H1 (cell line): ENCODE measurements at regions not wholly inside any gene's neighbourhood (a gene's known extent, or its start where the extent isn't known, plus 50 kb on each side); places are given as distances from the start of the nearest gene placed in this dataset.

ENCODE experiments used
- CTCF ChIA-PET: fragments of 300-600 bp; sonication (Branson Sonifier 250); formaldehyde crosslinking; loops from one replicate; lab custom pipeline; 2021; ENCODE audit not compliant: partially characterized antibody; lab: Charles Lee
- POLR2A ChIA-PET: fragments of 300-600 bp; sonication (Branson Sonifier 250); formaldehyde crosslinking; loops from one replicate; lab custom pipeline; 2021; ENCODE audit warnings: inconsistent platforms; ENCODE audit not compliant: partially characterized antibody; lab: Charles Lee
- DNase-seq, 2 experiments: peaks; one replicate each; pipeline versions ENCODE4 v3.0.0 to v3.0.0-alpha.2; 2010 to 2022; ENCODE audit warnings: low spot score in 2 of 2, low read depth in 1 of 2, mixed read lengths in 1 of 2
- FAIRE-seq: peaks from 2 replicates; lab custom pipeline; 2011; peaks lifted over from hg19 to GRCh38; lab: Jason Lieb, UNC
- H2AFZ ChIP-seq: 2 replicates; pipeline ENCODE4 v1.8.1; 2012; ENCODE audit warnings: low read length, inconsistent platforms
- H2AK5ac ChIP-seq: 2 replicates; pipeline ENCODE4 v1.6.1; 2013; ENCODE audit warnings: low read depth, low read length
- H2BK120ac ChIP-seq: replicated peaks from 2 replicates; pipeline ENCODE3; 2013; ENCODE audit warnings: low read depth, low read length, inconsistent platforms
- H2BK12ac ChIP-seq: 2 replicates; pipeline ENCODE4 v1.6.1; 2013; ENCODE audit warnings: low read depth, low read length
- H2BK15ac ChIP-seq: 2 replicates; pipeline ENCODE4 v1.6.1; 2013; ENCODE audit warnings: low read length
- H2BK20ac ChIP-seq: 2 replicates; pipeline ENCODE4 v1.6.1; 2013; ENCODE audit warnings: low read length
- H2BK5ac ChIP-seq: 2 replicates; pipeline ENCODE4 v1.6.1; 2013; ENCODE audit warnings: low read depth, low read length
- H3K14ac ChIP-seq: 2 replicates; pipeline ENCODE4 v1.6.1; 2013; ENCODE audit warnings: inconsistent platforms; ENCODE audit not compliant: insufficient read length
- H3K18ac ChIP-seq: 2 replicates; pipeline ENCODE4 v1.6.1; 2013; ENCODE audit warnings: low read length; ENCODE audit errors: extremely low read depth
- H3K23ac ChIP-seq: 2 replicates; pipeline ENCODE4 v1.6.1; 2013; ENCODE audit warnings: inconsistent platforms; ENCODE audit not compliant: insufficient read length
- H3K23me2 ChIP-seq: 2 replicates; pipeline ENCODE4 v1.6.1; 2013; ENCODE audit warnings: low read depth, low read length
- H3K27ac ChIP-seq: 2 replicates; pipeline ENCODE4 v1.6.1; 2011; ENCODE audit warnings: low read depth, low read length, inconsistent platforms
- H3K27me3 ChIP-seq, 4 experiments: replicated peaks in 1 of 4; 1 replicate in 1 of 4; 2 replicates in 3 of 4; pipeline versions ENCODE4 v1.6.1 to v1.8.1; 2011 to 2013; ENCODE audit warnings: low read length in 3 of 4, mild to moderate bottlenecking in 3 of 4, inconsistent platforms in 2 of 4, mixed read lengths in 2 of 4, moderate library complexity in 1 of 4; ENCODE audit not compliant: control insufficient read depth in 3 of 4, insufficient read depth in 3 of 4; ENCODE audit errors: extremely low read depth in 1 of 4
- H3K36me3 ChIP-seq, 4 experiments: 2 replicates each; pipeline versions ENCODE4 v1.6.1 to v1.8.1; 2011 to 2013; ENCODE audit warnings: mild to moderate bottlenecking in 4 of 4, low read length in 3 of 4, moderate library complexity in 2 of 4, control low read depth in 1 of 4, inconsistent platforms in 1 of 4; ENCODE audit not compliant: insufficient read depth in 4 of 4, control insufficient read depth in 2 of 4
- H3K4ac ChIP-seq: replicated peaks from 2 replicates; pipeline ENCODE3; 2013; ENCODE audit warnings: low read length, low read depth, mixed read lengths, inconsistent platforms; ENCODE audit not compliant: insufficient read length
- H3K4me1 ChIP-seq, 4 experiments: replicated peaks in 1 of 4; 1 replicate in 1 of 4; 2 replicates in 3 of 4; pipeline versions ENCODE4 v1.6.1 to v1.8.1; 2011 to 2013; ENCODE audit warnings: low read length in 3 of 4, inconsistent platforms in 2 of 4, mixed read lengths in 1 of 4; ENCODE audit not compliant: insufficient read depth in 4 of 4, control insufficient read depth in 3 of 4
- H3K4me2 ChIP-seq, 2 experiments: 2 replicates each; pipeline versions ENCODE4 v1.6.1 to v1.8.1; 2011 to 2013; ENCODE audit warnings: low read depth in 2 of 2, low read length in 2 of 2, control low read depth in 1 of 2, inconsistent platforms in 1 of 2, mild to moderate bottlenecking in 1 of 2; ENCODE audit not compliant: insufficient read depth in 1 of 2
- H3K4me3 ChIP-seq, 4 experiments: fragments of 200-600, 300-600 bp in 1 of 4; sonication (generic), shearing (Covaris generic), sonication (Bioruptor Twin) in 1 of 4; 2 replicates each; pipeline versions ENCODE4 v1.5.1 to v1.8.1; 2011 to 2016; ENCODE audit warnings: low read length in 4 of 4, low read depth in 3 of 4, control low read depth in 2 of 4, inconsistent platforms in 2 of 4, mild to moderate bottlenecking in 2 of 4, mixed read lengths in 1 of 4, moderate library complexity in 1 of 4; ENCODE audit not compliant: insufficient read depth in 2 of 4; ENCODE audit errors: extremely low read depth in 1 of 4
- H3K56ac ChIP-seq: replicated peaks from 2 replicates; pipeline ENCODE3; 2013; ENCODE audit warnings: low read depth, mild to moderate bottlenecking, mixed read lengths, low read length, inconsistent platforms; ENCODE audit not compliant: insufficient read length
- H3K79me1 ChIP-seq: 2 replicates; pipeline ENCODE4 v1.6.1; 2013; ENCODE audit warnings: low read depth, low read length, control low read depth
- H3K79me2 ChIP-seq, 2 experiments: 2 replicates each; pipeline versions ENCODE4 v1.6.1 to v1.8.1; 2012 to 2013; ENCODE audit warnings: low read length in 2 of 2, mild to moderate bottlenecking in 2 of 2, inconsistent platforms in 1 of 2; ENCODE audit not compliant: insufficient read depth in 2 of 2, control insufficient read depth in 1 of 2
- H3K9ac ChIP-seq, 4 experiments: replicated peaks in 1 of 4; 1 replicate in 1 of 4; 2 replicates in 3 of 4; pipeline versions ENCODE4 v1.6.1 to v1.8.1; 2011 to 2013; ENCODE audit warnings: low read depth in 3 of 4, low read length in 3 of 4, control low read depth in 2 of 4, mild to moderate bottlenecking in 2 of 4, moderate library complexity in 2 of 4, inconsistent platforms in 1 of 4; ENCODE audit errors: extremely low read depth in 1 of 4
- H3K9me3 ChIP-seq, 2 experiments: 2 replicates each; pipeline versions ENCODE4 v1.6.1 to v1.8.1; 2012 to 2013; ENCODE audit warnings: mild to moderate bottlenecking in 2 of 2, moderate library complexity in 2 of 2, control low read depth in 1 of 2, inconsistent platforms in 1 of 2, low read depth in 1 of 2, low read length in 1 of 2, mixed read lengths in 1 of 2; ENCODE audit not compliant: insufficient read depth in 2 of 2
- H4K20me1 ChIP-seq, 2 experiments: replicated peaks in 1 of 2; 2 replicates each; pipeline versions ENCODE3 to v1.8.1; 2011 to 2013; ENCODE audit warnings: inconsistent platforms in 2 of 2, low read length in 2 of 2, mild to moderate bottlenecking in 1 of 2; ENCODE audit not compliant: insufficient read depth in 2 of 2, control insufficient read depth in 1 of 2
- H4K5ac ChIP-seq: 2 replicates; pipeline ENCODE4 v1.6.1; 2013; ENCODE audit warnings: low read length, low read depth, mixed read lengths, inconsistent platforms; ENCODE audit not compliant: insufficient read length
- H4K8ac ChIP-seq: 2 replicates; pipeline ENCODE4 v1.8.0; 2013; ENCODE audit warnings: mild to moderate bottlenecking, moderate library complexity, low read length, inconsistent platforms; ENCODE audit not compliant: insufficient read depth; ENCODE audit errors: extremely low read depth
- H4K91ac ChIP-seq: replicated peaks from 2 replicates; pipeline ENCODE3; 2013; ENCODE audit warnings: low read length, mixed read lengths, inconsistent platforms; ENCODE audit not compliant: insufficient read length
- CBX8 ChIP-seq: fragments of 300-800, 300-1000 bp; sonication (generic); IDR thresholded peaks from 2 replicates; pipeline ENCODE4 v1.7.1; 2016; ENCODE audit warnings: low read depth, low read length, borderline replicate concordance
- EGR1 ChIP-seq: IDR thresholded peaks from 2 replicates; pipeline ENCODE4 v1.6.1; 2011; ENCODE audit warnings: low read depth, low read length, borderline replicate concordance
- EZH2 ChIP-seq: fragments of 200-600 bp; sonication (generic); IDR thresholded peaks from 2 replicates; pipeline ENCODE4 v1.7.1; 2012; ENCODE audit warnings: low read depth, mild to moderate bottlenecking, moderate library complexity, low read length, inconsistent platforms; ENCODE audit not compliant: severe bottlenecking
- FOSL1 ChIP-seq: IDR thresholded peaks from 2 replicates; pipeline ENCODE4 v1.6.1; 2011; ENCODE audit warnings: mild to moderate bottlenecking, low read depth, low read length, moderate library complexity; ENCODE audit not compliant: insufficient read depth
- HDAC2 ChIP-seq, 2 experiments: fragments of 300-600 bp in 1 of 2; sonication (generic) in 1 of 2; IDR thresholded peaks; 2 replicates each; pipeline ENCODE4 v1.6.1; 2011 to 2012; ENCODE audit warnings: low read depth in 2 of 2, low read length in 2 of 2, mild to moderate bottlenecking in 2 of 2, moderate library complexity in 2 of 2, borderline replicate concordance in 1 of 2, inconsistent platforms in 1 of 2
- JUND ChIP-seq: IDR thresholded peaks from 2 replicates; pipeline ENCODE4 v1.6.1; 2011; ENCODE audit warnings: mild to moderate bottlenecking, improper control_type of control experiment, low read length
- KDM1A ChIP-seq: fragments of 200-600, 300-600 bp; sonication (generic); IDR thresholded peaks from 2 replicates; pipeline ENCODE4 v1.7.1; 2016; ENCODE audit warnings: mild to moderate bottlenecking, low read length, borderline replicate concordance
- MAFK ChIP-seq: IDR thresholded peaks from 2 replicates; pipeline ENCODE4 v1.6.1; 2012; ENCODE audit warnings: low read depth, mild to moderate bottlenecking, improper control_type of control experiment, low read length
- RAD21 ChIP-seq, 2 experiments: IDR thresholded peaks in 1 of 2; conservative IDR thresholded peaks in 1 of 2; 2 replicates each; pipeline ENCODE4 v1.6.1; 2011; ENCODE audit warnings: low read depth in 2 of 2, low read length in 2 of 2, improper control_type of control experiment in 1 of 2, inconsistent platforms in 1 of 2, mild to moderate bottlenecking in 1 of 2, moderate library complexity in 1 of 2
- SAP30 ChIP-seq: fragments of 300-600 bp; sonication (generic); IDR thresholded peaks from 2 replicates; pipeline ENCODE4 v1.7.1; 2012; ENCODE audit warnings: low read length, moderate library complexity, mild to moderate bottlenecking, inconsistent platforms; ENCODE audit not compliant: insufficient read depth, insufficient replicate concordance
- WGBS, 2 experiments: shearing (Covaris generic) in 1 of 2; methylation state at CpG; one replicate each; pipeline versions ENCODE4 v1.1.6 to v1.1.7; 2013 to 2015; ENCODE audit warnings: low lambda C conversion rate in 2 of 2, mixed read lengths in 2 of 2, inconsistent platforms in 1 of 2, low coverage in 1 of 2, missing lambda C conversion rate in 1 of 2; ENCODE audit not compliant: insufficient replicate concordance in 2 of 2, insufficient coverage in 1 of 2, insufficient read length in 1 of 2; ENCODE audit errors: extremely low coverage in 1 of 2, missing lambda C conversion rate in 1 of 2; 5-methylcytosine and 5-hydroxymethylcytosine counted together
- TF ChIP-seq, protein P1 (sequence below), 3 experiments: IDR thresholded peaks; 1 replicate in 2 of 3; 2 replicates in 1 of 3; pipeline versions ENCODE4 v1.5.1 to v1.6.1; 2011; ENCODE audit warnings: low read length in 3 of 3, mild to moderate bottlenecking in 3 of 3, inconsistent platforms in 2 of 3, low read depth in 1 of 3, moderate library complexity in 1 of 3; ENCODE audit not compliant: insufficient read depth in 1 of 3; ENCODE audit errors: control extremely low read depth in 1 of 3

DNA sequence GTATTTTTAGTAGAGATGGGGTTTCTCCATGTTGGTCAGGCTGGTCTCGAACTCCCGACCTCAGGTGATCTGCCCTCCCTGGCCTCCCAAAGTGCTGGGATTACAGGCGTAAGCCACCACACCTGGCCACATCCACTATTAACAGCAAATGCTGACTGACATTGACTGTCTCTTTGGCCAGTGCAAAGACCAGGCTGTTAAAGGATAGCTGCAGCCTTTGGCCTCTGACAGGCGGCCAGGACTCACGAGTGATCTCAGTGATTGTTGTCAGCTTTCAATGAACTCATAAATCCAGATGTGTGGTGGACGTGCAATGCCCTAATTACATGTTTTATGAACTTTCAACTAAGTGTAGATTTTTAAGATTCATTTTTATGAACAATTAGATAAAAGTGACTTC is 174.4 kb upstream of the EXOC2 start:
- ChIA-PET POLR2A (no interaction called here), CTCF (no interaction called here)
- H2AK5ac ChIP-seq: no peak overlapping the region
- H3K23me2 ChIP-seq: no peaks in the 10 kb centered on the region
- H2BK15ac ChIP-seq: no peak overlapping the region
- H3K56ac ChIP-seq: no peak overlapping the region
- H2BK5ac ChIP-seq: no peak overlapping the region
- no peak overlapping the region for H4K91ac ChIP-seq
- H4K20me1 ChIP-seq: no peaks in the 10 kb centered on the region
- no peak overlapping the region for H3K4me2 ChIP-seq
- no peaks in the 10 kb centered on the region for H3K79me2 ChIP-seq
- H3K79me1 ChIP-seq: no peaks in the 10 kb centered on the region
- no peak overlapping the region for H4K8ac ChIP-seq
- DNase-seq (no peak), FAIRE-seq (no peak)
- H3K9me3 ChIP-seq: no peaks in the 10 kb centered on the region; a peak in 2 of 4 replicates
- no peaks in the 10 kb centered on the region for H3K36me3 ChIP-seq
- no peaks in the 10 kb centered on the region for H3K27me3 ChIP-seq
- no peak overlapping the region for H2BK12ac ChIP-seq
- 94% methylated on average over 6 of the region's 6 CpGs; no CpG with 5 or more reads in 1 of the 2 experiments for WGBS, 2 experiments
- no peak overlapping the region for H2BK120ac ChIP-seq
- no peak overlapping the region for H2AFZ ChIP-seq
- H3K14ac ChIP-seq: no peak overlapping the region
- H3K4me1 ChIP-seq: no peaks in the 10 kb centered on the region
- no peak overlapping the region for H3K23ac ChIP-seq
- H3K4ac ChIP-seq: no peak overlapping the region
- H2BK20ac ChIP-seq: no peak overlapping the region
- no peak overlapping the region for H4K5ac ChIP-seq
- H3K9ac ChIP-seq: no peak overlapping the region
- H3K4me3 ChIP-seq: no peak overlapping the region
- H3K18ac ChIP-seq: no peak overlapping the region
- H3K27ac ChIP-seq: no peak overlapping the region
- no peak for TF ChIP-seq RAD21 (IDR thresholded peaks at IDR 0.05 in 1 of 2, conservative IDR thresholded peaks at IDR 0.05 in 1 of 2; ENCODE audit: low read depth in 2 of 2, low read length in 2 of 2)
- TF ChIP-seq EZH2: no peak
- no peak for TF ChIP-seq KDM1A
- TF ChIP-seq FOSL1: no peak
- no peak for TF ChIP-seq CBX8
- no peak for TF ChIP-seq SAP30
- TF ChIP-seq, protein P1, sequence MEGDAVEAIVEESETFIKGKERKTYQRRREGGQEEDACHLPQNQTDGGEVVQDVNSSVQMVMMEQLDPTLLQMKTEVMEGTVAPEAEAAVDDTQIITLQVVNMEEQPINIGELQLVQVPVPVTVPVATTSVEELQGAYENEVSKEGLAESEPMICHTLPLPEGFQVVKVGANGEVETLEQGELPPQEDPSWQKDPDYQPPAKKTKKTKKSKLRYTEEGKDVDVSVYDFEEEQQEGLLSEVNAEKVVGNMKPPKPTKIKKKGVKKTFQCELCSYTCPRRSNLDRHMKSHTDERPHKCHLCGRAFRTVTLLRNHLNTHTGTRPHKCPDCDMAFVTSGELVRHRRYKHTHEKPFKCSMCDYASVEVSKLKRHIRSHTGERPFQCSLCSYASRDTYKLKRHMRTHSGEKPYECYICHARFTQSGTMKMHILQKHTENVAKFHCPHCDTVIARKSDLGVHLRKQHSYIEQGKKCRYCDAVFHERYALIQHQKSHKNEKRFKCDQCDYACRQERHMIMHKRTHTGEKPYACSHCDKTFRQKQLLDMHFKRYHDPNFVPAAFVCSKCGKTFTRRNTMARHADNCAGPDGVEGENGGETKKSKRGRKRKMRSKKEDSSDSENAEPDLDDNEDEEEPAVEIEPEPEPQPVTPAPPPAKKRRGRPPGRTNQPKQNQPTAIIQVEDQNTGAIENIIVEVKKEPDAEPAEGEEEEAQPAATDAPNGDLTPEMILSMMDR (IDR thresholded peaks at IDR 0.05; ENCODE audit: control extremely low read depth in 1 of 3, insufficient read depth in 1 of 3, low read depth in 1 of 3, low read length in 3 of 3): no peak
- TF ChIP-seq EGR1: no peak
- no peak for TF ChIP-seq HDAC2 (IDR thresholded peaks at IDR 0.05; ENCODE audit: borderline replicate concordance in 1 of 2, low read depth in 2 of 2, low read length in 2 of 2)
- no peak for TF ChIP-seq JUND
- no peak for TF ChIP-seq MAFK
